Endothelial cell (in vitro differentiated cells): ENCODE measurements at regions not wholly inside any gene's neighbourhood (a gene's known extent, or its start where the extent isn't known, plus 50 kb on each side); places are given as distances from the start of the nearest gene placed in this dataset.

Source experiments
- DNase-seq: peaks from one replicate; pipeline ENCODE4 v3.0.0; 2021; ENCODE audit warnings: low spot score
- H3K27ac Mint-ChIP-seq: one replicate; pipeline ENCODE4 v1.8.0; 2021; ENCODE audit warnings: mixed read lengths, inconsistent platforms; ENCODE audit not compliant: unreplicated experiment
- H3K27me3 Mint-ChIP-seq: one replicate; pipeline ENCODE4 v1.8.0; 2021; ENCODE audit warnings: mild to moderate bottlenecking, moderate library complexity, mixed read lengths, inconsistent platforms; ENCODE audit not compliant: unreplicated experiment
- H3K36me3 Mint-ChIP-seq: one replicate; pipeline ENCODE4 v1.8.0; 2021; ENCODE audit warnings: mild to moderate bottlenecking, low read depth, mixed read lengths, inconsistent platforms; ENCODE audit not compliant: unreplicated experiment
- H3K4me1 Mint-ChIP-seq: one replicate; pipeline ENCODE4 v1.8.0; 2021; ENCODE audit warnings: mild to moderate bottlenecking, mixed read lengths, inconsistent platforms; ENCODE audit not compliant: unreplicated experiment
- H3K4me3 Mint-ChIP-seq: one replicate; pipeline ENCODE4 v1.8.0; 2021; ENCODE audit warnings: mild to moderate bottlenecking, mixed read lengths, inconsistent platforms; ENCODE audit not compliant: unreplicated experiment
- H3K9me3 Mint-ChIP-seq: one replicate; pipeline ENCODE4 v1.8.0; 2021; ENCODE audit warnings: mixed read lengths, inconsistent platforms; ENCODE audit not compliant: unreplicated experiment
- TF ChIP-seq, protein P1 (sequence below): fragments of 200-600 bp; sonication (generic); IDR thresholded peaks from one replicate; pipeline ENCODE4 v1.5.0; 2021; ENCODE audit warnings: antibody characterized with exemption; ENCODE audit not compliant: unreplicated experiment

- H3K27me3 Mint-ChIP-seq: no peaks in the 10 kb centered on the region
- no peaks in the 10 kb centered on the region for H3K36me3 Mint-ChIP-seq
- H3K4me3 Mint-ChIP-seq: no peak overlapping the region
- no peaks in the 10 kb centered on the region for H3K9me3 Mint-ChIP-seq
- DNase-seq: no peak
- TF ChIP-seq, protein P1, sequence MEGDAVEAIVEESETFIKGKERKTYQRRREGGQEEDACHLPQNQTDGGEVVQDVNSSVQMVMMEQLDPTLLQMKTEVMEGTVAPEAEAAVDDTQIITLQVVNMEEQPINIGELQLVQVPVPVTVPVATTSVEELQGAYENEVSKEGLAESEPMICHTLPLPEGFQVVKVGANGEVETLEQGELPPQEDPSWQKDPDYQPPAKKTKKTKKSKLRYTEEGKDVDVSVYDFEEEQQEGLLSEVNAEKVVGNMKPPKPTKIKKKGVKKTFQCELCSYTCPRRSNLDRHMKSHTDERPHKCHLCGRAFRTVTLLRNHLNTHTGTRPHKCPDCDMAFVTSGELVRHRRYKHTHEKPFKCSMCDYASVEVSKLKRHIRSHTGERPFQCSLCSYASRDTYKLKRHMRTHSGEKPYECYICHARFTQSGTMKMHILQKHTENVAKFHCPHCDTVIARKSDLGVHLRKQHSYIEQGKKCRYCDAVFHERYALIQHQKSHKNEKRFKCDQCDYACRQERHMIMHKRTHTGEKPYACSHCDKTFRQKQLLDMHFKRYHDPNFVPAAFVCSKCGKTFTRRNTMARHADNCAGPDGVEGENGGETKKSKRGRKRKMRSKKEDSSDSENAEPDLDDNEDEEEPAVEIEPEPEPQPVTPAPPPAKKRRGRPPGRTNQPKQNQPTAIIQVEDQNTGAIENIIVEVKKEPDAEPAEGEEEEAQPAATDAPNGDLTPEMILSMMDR: no peak
- no peak overlapping the region for H3K27ac Mint-ChIP-seq
- no peaks in the 10 kb centered on the region for H3K4me1 Mint-ChIP-seq
These were observed 211.2 kb upstream of the CTAGE1 start for GRCh38 chr18:22628795-22629510.

- no peak overlapping the region for H3K4me3 Mint-ChIP-seq
- H3K27ac Mint-ChIP-seq: no peak overlapping the region
- no peaks in the 10 kb centered on the region for H3K9me3 Mint-ChIP-seq
- TF ChIP-seq, protein P1: no peak
- H3K36me3 Mint-ChIP-seq: no peaks in the 10 kb centered on the region
- H3K27me3 Mint-ChIP-seq: no peaks in the 10 kb centered on the region
- no peak for DNase-seq
- H3K4me1 Mint-ChIP-seq: no peaks in the 10 kb centered on the region
These were observed 213.3 kb upstream of the CTAGE1 start for GRCh38 chr18:22630980-22631379.

DNA sequence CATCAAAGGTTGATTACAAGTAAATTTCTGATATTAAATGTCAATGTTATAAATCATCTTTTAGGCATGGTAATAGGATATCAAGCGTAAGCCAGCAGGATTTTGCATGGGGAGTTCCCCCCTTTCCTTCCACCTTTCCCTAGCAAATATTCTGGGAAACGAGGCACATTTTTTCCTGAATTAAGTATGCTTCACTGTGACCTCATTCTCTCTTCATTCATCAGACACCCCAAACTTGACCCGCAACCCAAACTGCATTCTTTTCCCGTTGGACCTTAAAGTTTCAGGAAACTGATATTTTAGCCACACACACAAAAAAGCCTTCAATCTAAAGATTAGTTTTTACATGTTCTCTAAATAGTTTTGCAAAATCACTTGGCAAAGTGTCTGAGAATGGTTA, 214.5 kb upstream of the CTAGE1 start:
- Mint-ChIP-seq H3K36me3 (no peaks in the 10 kb centered on the region), H3K4me1 (no peaks in the 10 kb centered on the region), H3K4me3 (no peak overlapping the region), H3K9me3 (no peaks in the 10 kb centered on the region), H3K27me3 (no peaks in the 10 kb centered on the region), H3K27ac (no peak overlapping the region)
- TF ChIP-seq, protein P1: no peak
- no peak for DNase-seq

DNA sequence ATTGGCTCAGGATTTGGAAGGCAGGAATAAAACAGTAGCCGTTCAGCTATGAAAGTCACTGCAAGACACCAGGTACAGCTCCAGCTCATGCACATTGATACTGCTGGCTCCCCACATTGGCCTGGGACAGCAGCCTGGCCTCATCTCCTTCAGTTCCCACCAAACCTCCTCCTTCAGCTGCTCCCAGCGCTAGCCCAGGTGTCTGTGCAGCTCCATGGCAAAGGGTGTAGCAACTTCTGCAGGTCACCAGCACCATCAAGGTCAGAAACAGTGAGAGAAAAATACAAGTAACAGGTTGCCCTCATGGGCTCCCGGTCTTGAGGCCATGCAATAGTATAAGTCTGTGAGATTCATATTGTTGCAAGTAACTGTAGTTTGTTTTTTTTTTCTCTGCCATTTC, 216.7 kb upstream of the CTAGE1 start:
- DNase-seq: no peak
- Mint-ChIP-seq H3K27ac (no peak overlapping the region), H3K27me3 (no peaks in the 10 kb centered on the region), H3K36me3 (no peaks in the 10 kb centered on the region), H3K4me3 (no peak overlapping the region), H3K4me1 (no peaks in the 10 kb centered on the region), H3K9me3 (no peaks in the 10 kb centered on the region)
- TF ChIP-seq, protein P1: no peak

GRCh38 chr18:22637787-22638186, 220.1 kb upstream of the CTAGE1 start:
- H3K4me1 Mint-ChIP-seq: no peaks in the 10 kb centered on the region
- H3K4me3 Mint-ChIP-seq: no peak overlapping the region
- H3K36me3 Mint-ChIP-seq: no peaks in the 10 kb centered on the region
- no peak for DNase-seq
- TF ChIP-seq, protein P1: no peak
- H3K27ac Mint-ChIP-seq: no peak overlapping the region
- H3K9me3 Mint-ChIP-seq: no peaks in the 10 kb centered on the region
- no peaks in the 10 kb centered on the region for H3K27me3 Mint-ChIP-seq
